Activated CD8-positive, alpha-beta T cell treated with anti-CD3 and anti-CD28 coated beads, Interleukin-2, amount 10 ng/mL, durations not matched to agents 7 days and 5 days (primary cell): ENCODE measurements at regions not wholly inside any gene's neighbourhood (a gene's known extent, or its start where the extent isn't known, plus 50 kb on each side); places are given as distances from the start of the nearest gene placed in this dataset.

ENCODE experiments used
- ATAC-seq: fragments of 150-1000 bp; cut with Tn5 transposase; one replicate; pipeline ENCODE4 v1.10.0; 2021; ENCODE audit warnings: moderate library complexity
- CTCF ChIA-PET: fragments of 350-600 bp; sonication (Branson Sonifier 250); formaldehyde crosslinking; loops from one replicate; lab custom pipeline; 2021; ENCODE audit warnings: antibody characterized with exemption; lab: Charles Lee
- POLR2A ChIA-PET: fragments of 350-600 bp; sonication (Branson Sonifier 250); formaldehyde crosslinking; loops from one replicate; lab custom pipeline; 2021; ENCODE audit warnings: antibody characterized with exemption; lab: Charles Lee
- DNase-seq: peaks from one replicate; pipeline ENCODE4 v3.0.0-alpha.2; 2020
- H3K27ac Mint-ChIP-seq: one replicate; pipeline ENCODE4 v1.8.0; 2021; ENCODE audit warnings: mild to moderate bottlenecking, mixed read lengths
- H3K27me3 Mint-ChIP-seq: one replicate; pipeline ENCODE4 v1.8.0; 2021; ENCODE audit warnings: low read depth, mixed read lengths
- H3K36me3 Mint-ChIP-seq: one replicate; pipeline ENCODE4 v1.8.0; 2021; ENCODE audit warnings: low read depth, mixed read lengths
- H3K4me1 Mint-ChIP-seq: one replicate; pipeline ENCODE4 v1.8.0; 2021; ENCODE audit warnings: low read depth, mixed read lengths
- H3K4me3 Mint-ChIP-seq: one replicate; pipeline ENCODE4 v1.8.0; 2021; ENCODE audit warnings: mild to moderate bottlenecking, mixed read lengths
- H3K9me3 Mint-ChIP-seq: one replicate; pipeline ENCODE4 v1.8.0; 2022; ENCODE audit warnings: mixed read lengths; ENCODE audit not compliant: insufficient read depth

- H3K27ac Mint-ChIP-seq, result no peak overlapping the region
- ChIA-PET CTCF (no interaction called here), POLR2A (no interaction called here)
- no peaks in the 10 kb centered on the region for H3K9me3 Mint-ChIP-seq
- no peak overlapping the region for H3K4me3 Mint-ChIP-seq
- ATAC-seq (no peak), DNase-seq (no peak)
- no peaks in the 10 kb centered on the region for H3K4me1 Mint-ChIP-seq
- no peaks in the 10 kb centered on the region for H3K36me3 Mint-ChIP-seq
- H3K27me3 Mint-ChIP-seq, result no peaks in the 10 kb centered on the region
These were observed 403.8 kb downstream of the ZNF536 start for GRCh38 chr19:30775956-30776355.

GRCh38 chr19:30774252-30774766 lies 402.1 kb downstream of the ZNF536 start:
- no peaks in the 10 kb centered on the region for H3K27me3 Mint-ChIP-seq
- H3K36me3 Mint-ChIP-seq, result no peaks in the 10 kb centered on the region
- no peak for ATAC-seq
- H3K4me1 Mint-ChIP-seq, result no peaks in the 10 kb centered on the region
- ChIA-PET POLR2A (no interaction called here), CTCF (no interaction called here)
- H3K4me3 Mint-ChIP-seq, result no peak overlapping the region
- H3K27ac Mint-ChIP-seq, result no peak overlapping the region
- H3K9me3 Mint-ChIP-seq, result no peaks in the 10 kb centered on the region
- DNase-seq, result no peak

- Mint-ChIP-seq H3K4me1 (no peaks in the 10 kb centered on the region), H3K4me3 (no peak overlapping the region), H3K9me3 (no peaks in the 10 kb centered on the region), H3K36me3 (no peaks in the 10 kb centered on the region), H3K27me3 (peaks cover 6% of the 10 kb centered on the region), H3K27ac (no peak overlapping the region)
- ATAC-seq (no peak), DNase-seq (no peak)
- ChIA-PET CTCF (no interaction called here), POLR2A (no interaction called here)
These were observed 390.5 kb downstream of the ZNF536 start for GRCh38 chr19:30762651-30763050.

DNA sequence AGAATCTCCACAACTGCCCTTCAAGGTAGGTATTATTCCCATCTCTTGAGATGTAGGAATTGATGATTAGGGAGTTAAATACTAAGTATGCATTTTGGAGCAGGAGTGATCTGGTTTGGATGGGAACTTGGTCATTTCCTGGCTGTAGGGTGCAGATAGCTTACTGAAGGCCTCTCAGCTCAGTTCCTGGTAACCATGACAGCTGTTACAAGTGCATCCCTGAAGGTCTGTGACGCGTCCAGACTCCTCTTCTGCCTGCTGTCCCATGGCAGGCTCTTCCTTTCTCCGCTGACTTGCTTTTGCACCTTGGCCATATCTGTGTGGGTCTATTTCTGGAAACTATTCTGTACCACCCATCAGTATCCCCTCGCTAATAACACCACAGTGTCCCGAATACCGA lies 387.8 kb downstream of the ZNF536 start:
- peaks cover 6% of the 10 kb centered on the region for H3K27me3 Mint-ChIP-seq
- no peak overlapping the region for H3K27ac Mint-ChIP-seq
- no peaks in the 10 kb centered on the region for H3K4me1 Mint-ChIP-seq
- H3K36me3 Mint-ChIP-seq, result no peaks in the 10 kb centered on the region
- no peak overlapping the region for H3K4me3 Mint-ChIP-seq
- H3K9me3 Mint-ChIP-seq, result no peaks in the 10 kb centered on the region
- DNase-seq (no peak), ATAC-seq (no peak)
- CTCF ChIA-PET, result no interaction called here
- POLR2A ChIA-PET, result no interaction called here

DNA sequence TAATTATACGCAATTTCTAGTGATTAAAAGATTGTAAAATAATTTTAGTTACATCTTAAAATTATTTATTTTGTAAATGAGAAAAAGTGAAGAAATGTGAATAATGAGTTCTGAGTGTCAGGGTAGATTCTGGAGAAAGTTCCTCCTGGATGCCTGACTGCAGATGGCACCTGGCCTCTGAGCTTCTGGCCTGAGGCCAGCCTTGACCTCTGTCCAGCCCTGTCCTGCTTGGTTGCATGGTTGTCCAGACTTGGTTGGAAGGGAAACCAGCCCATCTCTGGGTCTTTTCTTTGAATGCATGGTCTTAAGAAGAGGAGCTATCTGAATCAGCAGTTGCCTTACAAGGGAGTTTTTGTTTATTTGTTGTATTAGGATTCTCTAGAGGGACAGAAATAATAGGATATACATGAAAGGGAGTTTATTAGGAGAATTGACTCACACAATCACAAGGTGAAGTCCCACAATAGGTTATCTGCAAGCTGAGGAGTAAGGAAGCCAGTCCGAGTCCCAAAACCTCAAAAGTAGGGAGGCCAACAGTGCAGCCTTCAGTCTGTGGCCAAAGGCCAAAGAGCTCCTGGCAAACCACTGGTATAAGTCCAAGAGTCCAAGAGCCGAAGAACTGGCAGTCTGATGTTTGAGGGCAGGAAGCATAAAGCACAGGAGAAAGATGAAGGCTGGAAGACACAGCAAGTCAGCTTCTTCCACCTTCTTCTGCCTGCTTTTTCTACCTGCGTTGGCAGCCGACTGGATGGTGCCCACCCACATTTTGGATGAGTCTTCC lies 385.8 kb downstream of the ZNF536 start:
- no peak for DNase-seq
- CTCF ChIA-PET, result no interaction called here
- H3K4me1 Mint-ChIP-seq, result no peaks in the 10 kb centered on the region
- no peak overlapping the region for H3K27ac Mint-ChIP-seq
- ATAC-seq, result no peak
- POLR2A ChIA-PET, result no interaction called here
- no peaks in the 10 kb centered on the region for H3K9me3 Mint-ChIP-seq
- H3K36me3 Mint-ChIP-seq, result no peaks in the 10 kb centered on the region
- H3K4me3 Mint-ChIP-seq, result no peak overlapping the region
- H3K27me3 Mint-ChIP-seq, result peaks cover 6% of the 10 kb centered on the region

GRCh38 chr19:30757104-30757836 lies 385.1 kb downstream of the ZNF536 start:
- DNase-seq (no peak), ATAC-seq (no peak)
- H3K36me3 Mint-ChIP-seq, result no peaks in the 10 kb centered on the region
- H3K27ac Mint-ChIP-seq, result no peak overlapping the region
- H3K9me3 Mint-ChIP-seq, result no peaks in the 10 kb centered on the region
- peaks cover 3% of the 10 kb centered on the region for H3K27me3 Mint-ChIP-seq
- ChIA-PET CTCF (no interaction called here), POLR2A (no interaction called here)
- H3K4me1 Mint-ChIP-seq, result no peaks in the 10 kb centered on the region
- H3K4me3 Mint-ChIP-seq, result no peak overlapping the region

GRCh38 chr19:30755581-30755980 lies 383.4 kb downstream of the ZNF536 start:
- no peak for DNase-seq
- no peaks in the 10 kb centered on the region for H3K4me1 Mint-ChIP-seq
- H3K4me3 Mint-ChIP-seq, result no peak overlapping the region
- CTCF ChIA-PET, result no interaction called here
- no peaks in the 10 kb centered on the region for H3K27me3 Mint-ChIP-seq
- no peaks in the 10 kb centered on the region for H3K9me3 Mint-ChIP-seq
- H3K36me3 Mint-ChIP-seq, result no peaks in the 10 kb centered on the region
- no peak overlapping the region for H3K27ac Mint-ChIP-seq
- no peak for ATAC-seq
- POLR2A ChIA-PET, result no interaction called here

GRCh38 chr19:30754162-30754561 lies 382.0 kb downstream of the ZNF536 start:
- Mint-ChIP-seq H3K4me1 (no peaks in the 10 kb centered on the region), H3K36me3 (no peaks in the 10 kb centered on the region), H3K27me3 (no peaks in the 10 kb centered on the region), H3K4me3 (no peak overlapping the region), H3K9me3 (no peaks in the 10 kb centered on the region), H3K27ac (no peak overlapping the region)
- ATAC-seq (no peak), DNase-seq (no peak)
- CTCF ChIA-PET, result no interaction called here
- POLR2A ChIA-PET, result no interaction called here

DNA sequence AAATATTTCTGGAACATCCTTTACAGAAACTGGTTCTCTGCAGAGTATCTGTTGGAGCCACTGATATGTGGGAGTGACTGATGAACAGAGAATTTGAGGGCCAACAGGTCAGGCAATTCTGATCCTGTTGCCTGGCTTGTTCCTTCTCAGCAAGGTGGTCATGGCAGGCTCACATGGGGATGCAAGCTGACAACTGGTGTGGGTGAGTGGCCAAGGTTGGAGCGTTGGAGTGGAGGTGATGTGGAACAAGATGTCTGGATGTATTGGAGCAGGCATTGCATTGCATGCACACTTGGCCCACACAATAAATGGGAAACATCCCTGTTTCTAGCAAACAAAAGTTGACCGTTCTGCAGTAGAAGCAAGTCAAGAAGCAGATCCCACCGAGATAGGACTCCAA lies 380.7 kb downstream of the ZNF536 start:
- ChIA-PET CTCF (no interaction called here), POLR2A (no interaction called here)
- Mint-ChIP-seq H3K27me3 (no peaks in the 10 kb centered on the region), H3K27ac (no peak overlapping the region), H3K4me3 (no peak overlapping the region), H3K9me3 (no peaks in the 10 kb centered on the region), H3K36me3 (no peaks in the 10 kb centered on the region), H3K4me1 (no peaks in the 10 kb centered on the region)
- ATAC-seq (no peak), DNase-seq (no peak)

DNA sequence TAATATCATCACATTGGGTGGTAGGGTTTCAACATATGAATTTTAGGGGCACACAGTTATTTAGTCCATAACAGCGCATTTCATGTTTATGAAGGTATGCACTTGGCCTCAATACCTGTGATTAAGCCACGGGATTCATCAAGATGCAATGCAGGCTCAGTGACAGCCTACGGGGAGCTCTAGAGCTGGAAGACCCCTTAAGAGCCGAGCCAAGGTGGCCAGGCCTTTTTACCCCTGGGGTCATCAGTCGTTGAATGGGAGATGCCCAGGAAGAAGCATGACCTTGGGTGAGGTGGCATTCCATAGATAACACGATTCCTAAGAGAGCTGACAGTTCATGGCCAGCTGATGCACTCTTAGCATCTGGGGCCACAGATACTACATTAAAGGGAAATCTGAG lies 380.0 kb downstream of the ZNF536 start:
- H3K4me1 Mint-ChIP-seq, result no peaks in the 10 kb centered on the region
- ChIA-PET POLR2A (no interaction called here), CTCF (no interaction called here)
- H3K9me3 Mint-ChIP-seq, result no peaks in the 10 kb centered on the region
- ATAC-seq (no peak), DNase-seq (no peak)
- no peak overlapping the region for H3K4me3 Mint-ChIP-seq
- H3K27me3 Mint-ChIP-seq, result no peaks in the 10 kb centered on the region
- H3K36me3 Mint-ChIP-seq, result no peaks in the 10 kb centered on the region
- H3K27ac Mint-ChIP-seq, result no peak overlapping the region

- DNase-seq (no peak), ATAC-seq (no peak)
- Mint-ChIP-seq H3K4me3 (no peak overlapping the region), H3K36me3 (no peaks in the 10 kb centered on the region), H3K4me1 (no peaks in the 10 kb centered on the region), H3K27ac (no peak overlapping the region), H3K27me3 (no peaks in the 10 kb centered on the region), H3K9me3 (no peaks in the 10 kb centered on the region)
- POLR2A ChIA-PET, result no interaction called here
- CTCF ChIA-PET, result no interaction called here
These were observed 373.3 kb downstream of the ZNF536 start for GRCh38 chr19:30745476-30745985.

- Mint-ChIP-seq H3K4me1 (no peaks in the 10 kb centered on the region), H3K36me3 (no peaks in the 10 kb centered on the region), H3K27me3 (no peaks in the 10 kb centered on the region), H3K4me3 (no peak overlapping the region), H3K9me3 (no peaks in the 10 kb centered on the region), H3K27ac (no peak overlapping the region)
- ATAC-seq (no peak), DNase-seq (no peak)
- POLR2A ChIA-PET, result no interaction called here
- CTCF ChIA-PET, result interaction anchor here (0.9 kb wide), 1 partner anchor 1480 kb away, joined by 3 read pairs; no protein-coding TSS in a partner anchor
These were observed 372.7 kb downstream of the ZNF536 start for GRCh38 chr19:30744741-30745475.
